Activated T-cell treated with anti-CD3 and anti-CD28 coated beads, Interleukin-2, amount 50 U/mL, for 4 hours (primary cell): ENCODE measurements at regions not wholly inside any gene's neighbourhood (a gene's known extent, or its start where the extent isn't known, plus 50 kb on each side); places are given as distances from the start of the nearest gene placed in this dataset.
A peak's percentile ranks its signal among the peaks of the same experiment; 100 is the strongest.

ENCODE experiments used
- ATAC-seq, 2 donors: fragments of 200-7000 bp; cut with Tn5 transposase; one replicate each; pipeline ENCODE4 v1.10.0; 2021
- DNase-seq: peaks from one replicate; pipeline ENCODE4 v3.0.0-alpha.2; 2020
- H3K27me3 Mint-ChIP-seq: one replicate; pipeline ENCODE4 v1.8.0; 2021; ENCODE audit warnings: low read depth, mixed read lengths
- H3K36me3 Mint-ChIP-seq: one replicate; pipeline ENCODE4 v1.8.0; 2022; ENCODE audit warnings: mixed read lengths; ENCODE audit not compliant: insufficient read depth
- H3K4me1 Mint-ChIP-seq: one replicate; pipeline ENCODE4 v1.8.0; 2021; ENCODE audit warnings: low read depth, mixed read lengths
- H3K4me3 Mint-ChIP-seq: one replicate; pipeline ENCODE4 v1.8.0; 2021; ENCODE audit warnings: mild to moderate bottlenecking, moderate library complexity, mixed read lengths
- H3K9me3 Mint-ChIP-seq: one replicate; pipeline ENCODE4 v1.8.0; 2021; ENCODE audit warnings: mixed read lengths

- ATAC-seq: no peak
- DNase-seq: no peak
- H3K4me3 Mint-ChIP-seq: no peak overlapping the region
- H3K36me3 Mint-ChIP-seq: no peaks in the 10 kb centered on the region
- H3K4me1 Mint-ChIP-seq: no peaks in the 10 kb centered on the region
- peaks cover 15% of the 10 kb centered on the region for H3K27me3 Mint-ChIP-seq
- H3K9me3 Mint-ChIP-seq: no peaks in the 10 kb centered on the region
Measured at GRCh38 chr11:32184723-32185376, 94.0 kb downstream of the RCN1 start.

DNA sequence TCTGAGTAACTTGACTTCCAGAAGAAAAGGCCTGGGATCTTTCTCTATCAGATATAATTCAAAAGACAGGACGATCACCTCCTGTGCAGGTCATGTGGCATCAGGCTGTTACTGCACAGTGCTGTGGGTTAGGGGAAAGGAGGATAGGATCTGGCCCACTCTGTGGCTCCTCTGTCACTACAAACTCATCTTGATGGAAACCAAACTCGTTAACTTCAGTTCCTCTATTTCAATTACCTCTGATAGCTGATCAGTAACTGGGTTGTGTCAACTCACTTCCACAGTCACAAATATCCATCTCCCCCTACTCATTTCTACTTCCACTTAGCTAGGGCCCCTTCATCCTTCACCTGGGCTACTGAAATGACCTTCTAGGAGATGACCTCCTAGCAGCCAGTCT lies 95.2 kb downstream of the RCN1 start:
- H3K36me3 Mint-ChIP-seq: no peaks in the 10 kb centered on the region
- no peak for ATAC-seq
- DNase-seq: no peak
- H3K4me3 Mint-ChIP-seq: no peak overlapping the region
- no peaks in the 10 kb centered on the region for H3K4me1 Mint-ChIP-seq
- H3K9me3 Mint-ChIP-seq: no peaks in the 10 kb centered on the region
- peaks cover 14% of the 10 kb centered on the region for H3K27me3 Mint-ChIP-seq

GRCh38 chr11:32187111-32187510 lies 96.2 kb downstream of the RCN1 start:
- no peak overlapping the region for H3K4me3 Mint-ChIP-seq
- no peaks in the 10 kb centered on the region for H3K36me3 Mint-ChIP-seq
- no peak for ATAC-seq
- no peaks in the 10 kb centered on the region for H3K4me1 Mint-ChIP-seq
- H3K27me3 Mint-ChIP-seq: peaks cover 14% of the 10 kb centered on the region
- no peaks in the 10 kb centered on the region for H3K9me3 Mint-ChIP-seq
- no peak for DNase-seq

DNA sequence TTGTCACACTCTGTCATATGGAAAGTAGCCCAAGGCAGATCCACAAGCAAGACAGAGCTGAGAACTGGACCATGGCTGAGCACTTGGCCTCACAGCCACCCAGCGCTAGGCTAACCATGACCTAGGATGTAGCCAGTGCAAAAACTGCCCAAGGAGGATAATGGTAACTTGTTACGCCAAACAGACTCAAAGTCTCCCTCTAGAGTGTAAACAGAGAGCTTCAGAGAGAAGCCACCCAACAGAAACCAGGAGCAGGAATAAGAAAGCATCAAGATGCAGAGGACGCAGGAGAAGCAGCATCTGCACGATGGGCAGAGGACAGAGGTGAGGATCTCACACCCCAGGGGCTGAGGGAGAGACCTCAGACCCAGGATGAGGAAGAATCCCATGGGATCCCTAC lies 97.9 kb downstream of the RCN1 start:
- H3K4me1 Mint-ChIP-seq: no peaks in the 10 kb centered on the region
- H3K36me3 Mint-ChIP-seq: no peaks in the 10 kb centered on the region
- ATAC-seq (no peak), DNase-seq (no peak)
- H3K9me3 Mint-ChIP-seq: no peaks in the 10 kb centered on the region
- H3K4me3 Mint-ChIP-seq: no peak overlapping the region
- peaks cover 12% of the 10 kb centered on the region for H3K27me3 Mint-ChIP-seq

GRCh38 chr11:32196137-32196536 lies 105.3 kb downstream of the RCN1 start:
- no peaks in the 10 kb centered on the region for H3K9me3 Mint-ChIP-seq
- no peaks in the 10 kb centered on the region for H3K4me1 Mint-ChIP-seq
- no peak overlapping the region for H3K4me3 Mint-ChIP-seq
- ATAC-seq (no peak), DNase-seq (no peak)
- H3K36me3 Mint-ChIP-seq: no peaks in the 10 kb centered on the region
- H3K27me3 Mint-ChIP-seq: peaks cover 15% of the 10 kb centered on the region

GRCh38 chr11:32198053-32198452 lies 107.2 kb downstream of the RCN1 start:
- Mint-ChIP-seq H3K27me3 (peaks cover 15% of the 10 kb centered on the region), H3K4me3 (no peak overlapping the region), H3K4me1 (no peaks in the 10 kb centered on the region), H3K36me3 (no peaks in the 10 kb centered on the region), H3K9me3 (no peaks in the 10 kb centered on the region)
- no peak for ATAC-seq
- no peak for DNase-seq

- no peak for ATAC-seq
- H3K4me3 Mint-ChIP-seq: no peak overlapping the region
Measured at GRCh38 chr11:32200136-32200847, 109.4 kb downstream of the RCN1 start.

GRCh38 chr11:32204751-32205150 lies 113.9 kb downstream of the RCN1 start:
- no peak for ATAC-seq
- no peak overlapping the region for H3K4me3 Mint-ChIP-seq

More at GRCh38 chr11:32200136-32200847, 109.4 kb downstream of the RCN1 start:
- no peak for DNase-seq
- H3K36me3 Mint-ChIP-seq: no peaks in the 10 kb centered on the region
- H3K4me1 Mint-ChIP-seq: no peaks in the 10 kb centered on the region
- H3K27me3 Mint-ChIP-seq: peaks cover 7% of the 10 kb centered on the region
- no peaks in the 10 kb centered on the region for H3K9me3 Mint-ChIP-seq

DNA sequence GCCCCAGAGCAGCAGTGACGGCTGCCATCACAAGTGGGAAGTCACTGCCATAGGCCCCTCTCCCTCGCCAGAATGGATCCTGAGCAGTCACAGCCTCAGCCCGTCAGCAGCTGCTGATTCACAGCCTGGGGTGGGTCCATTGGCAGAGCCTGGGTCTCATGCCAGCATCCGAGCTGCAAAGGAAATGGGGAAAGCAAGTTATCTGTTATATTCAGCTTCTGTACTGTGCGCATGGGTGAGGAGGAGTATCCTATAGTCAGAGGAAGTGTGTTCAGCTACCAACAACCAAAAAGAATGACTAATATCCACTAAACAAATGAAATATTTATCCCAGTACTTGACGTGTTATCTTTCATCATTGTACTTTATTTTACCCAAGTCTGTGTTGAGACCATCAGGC lies 119.7 kb downstream of the RCN1 start:
- Mint-ChIP-seq H3K4me1 (no peaks in the 10 kb centered on the region), H3K9me3 (no peaks in the 10 kb centered on the region), H3K27me3 (peaks cover 26% of the 10 kb centered on the region), H3K4me3 (no peak overlapping the region), H3K36me3 (no peaks in the 10 kb centered on the region)
- ATAC-seq (no peak), DNase-seq (no peak)

More at GRCh38 chr11:32204751-32205150, 113.9 kb downstream of the RCN1 start:
- no peaks in the 10 kb centered on the region for H3K9me3 Mint-ChIP-seq
- H3K36me3 Mint-ChIP-seq: no peaks in the 10 kb centered on the region
- no peaks in the 10 kb centered on the region for H3K4me1 Mint-ChIP-seq
- no peak for DNase-seq
- H3K27me3 Mint-ChIP-seq: peaks cover 15% of the 10 kb centered on the region

DNA sequence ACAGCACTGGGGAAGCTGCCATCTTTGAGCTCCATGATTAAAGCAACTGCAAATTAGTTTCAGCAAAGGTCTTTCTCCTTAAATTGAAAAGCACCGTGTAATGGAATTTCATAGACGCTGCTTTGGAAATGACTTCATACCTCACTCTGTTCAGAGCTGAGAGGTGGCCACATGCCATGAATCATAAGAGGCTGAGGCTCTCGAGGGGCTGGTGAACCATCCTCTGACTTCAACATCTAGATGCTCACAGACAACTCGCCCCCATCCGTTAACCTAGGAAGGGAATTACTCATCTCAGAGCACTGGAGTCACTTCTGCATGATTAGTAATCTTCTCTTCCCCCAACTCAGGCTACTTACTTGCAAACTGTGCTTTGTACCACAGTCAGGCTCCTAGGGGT lies 122.3 kb downstream of the RCN1 start:
- no peak overlapping the region for H3K4me3 Mint-ChIP-seq
- no peaks in the 10 kb centered on the region for H3K9me3 Mint-ChIP-seq
- ATAC-seq (peak; percentile 88 to 90), DNase-seq (no peak)
- H3K36me3 Mint-ChIP-seq: no peaks in the 10 kb centered on the region
- peaks cover 16% of the 10 kb centered on the region for H3K27me3 Mint-ChIP-seq
- H3K4me1 Mint-ChIP-seq: no peaks in the 10 kb centered on the region

DNA sequence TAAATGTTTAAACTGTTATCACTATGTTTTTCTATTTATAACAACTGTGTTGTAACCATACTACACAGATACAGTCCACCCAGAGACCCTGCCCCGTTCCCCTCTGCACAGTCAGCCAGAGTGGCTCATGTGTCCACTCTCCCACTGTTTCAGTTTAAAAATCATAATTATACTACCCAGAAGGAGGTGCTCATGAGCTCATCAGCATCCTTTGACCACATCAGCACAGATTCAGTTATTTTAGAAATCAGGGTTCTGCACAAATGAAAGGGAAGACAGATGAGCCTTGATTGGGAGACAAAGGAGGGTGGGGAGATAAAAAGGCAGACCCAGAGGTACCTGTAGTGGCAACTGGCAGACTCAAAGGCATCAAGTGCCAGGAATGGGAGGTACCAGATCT lies 124.3 kb downstream of the RCN1 start:
- H3K36me3 Mint-ChIP-seq: no peaks in the 10 kb centered on the region
- H3K27me3 Mint-ChIP-seq: peaks cover 8% of the 10 kb centered on the region
- ATAC-seq: no peak

GRCh38 chr11:32216749-32217148 lies 125.9 kb downstream of the RCN1 start:
- DNase-seq (no peak), ATAC-seq (no peak)
- no peaks in the 10 kb centered on the region for H3K36me3 Mint-ChIP-seq
- H3K4me1 Mint-ChIP-seq: no peaks in the 10 kb centered on the region
- no peaks in the 10 kb centered on the region for H3K9me3 Mint-ChIP-seq
- no peak overlapping the region for H3K4me3 Mint-ChIP-seq
- H3K27me3 Mint-ChIP-seq: no peaks in the 10 kb centered on the region

More for the DNA sequence above, 124.3 kb downstream of the RCN1 start:
- Mint-ChIP-seq H3K9me3 (no peaks in the 10 kb centered on the region), H3K4me3 (no peak overlapping the region), H3K4me1 (no peaks in the 10 kb centered on the region)
- no peak for DNase-seq

- H3K4me1 Mint-ChIP-seq: no peaks in the 10 kb centered on the region
- H3K9me3 Mint-ChIP-seq: no peaks in the 10 kb centered on the region
- H3K27me3 Mint-ChIP-seq: no peaks in the 10 kb centered on the region
- H3K36me3 Mint-ChIP-seq: no peaks in the 10 kb centered on the region
- DNase-seq: no peak
- H3K4me3 Mint-ChIP-seq: no peak overlapping the region
- ATAC-seq: no peak
Measured at GRCh38 chr11:32219320-32219719, 128.4 kb downstream of the RCN1 start.

- no peak overlapping the region for H3K4me3 Mint-ChIP-seq
- ATAC-seq: no peak
Measured at GRCh38 chr11:32221476-32222032, 130.7 kb downstream of the RCN1 start.

GRCh38 chr11:32224580-32224979 lies 133.7 kb downstream of the RCN1 start:
- Mint-ChIP-seq H3K36me3 (no peaks in the 10 kb centered on the region), H3K27me3 (no peaks in the 10 kb centered on the region), H3K4me3 (no peak overlapping the region), H3K4me1 (no peaks in the 10 kb centered on the region), H3K9me3 (no peaks in the 10 kb centered on the region)
- ATAC-seq: no peak
- no peak for DNase-seq

More at GRCh38 chr11:32221476-32222032, 130.7 kb downstream of the RCN1 start:
- Mint-ChIP-seq H3K9me3 (no peaks in the 10 kb centered on the region), H3K4me1 (no peaks in the 10 kb centered on the region), H3K27me3 (no peaks in the 10 kb centered on the region), H3K36me3 (no peaks in the 10 kb centered on the region)
- no peak for DNase-seq
